Mucosa of gallbladder (tissue), 1 donor: ENCODE measurements at regions not wholly inside any gene's neighbourhood (a gene's known extent, or its start where the extent isn't known, plus 50 kb on each side); places are given as distances from the start of the nearest gene placed in this dataset.
"Not testable (repeated sequence)": the region's sequence is repeated elsewhere in the genome, so short reads cannot be mapped to it uniquely, and the experiment has no call there.

Source experiments
- DNase-seq: peaks from one replicate; pipeline ENCODE4 v3.0.0-alpha.2; 2020; ENCODE audit warnings: low spot score
- donor health status: DM: no; HTN: no; CAD: no.

DNA sequence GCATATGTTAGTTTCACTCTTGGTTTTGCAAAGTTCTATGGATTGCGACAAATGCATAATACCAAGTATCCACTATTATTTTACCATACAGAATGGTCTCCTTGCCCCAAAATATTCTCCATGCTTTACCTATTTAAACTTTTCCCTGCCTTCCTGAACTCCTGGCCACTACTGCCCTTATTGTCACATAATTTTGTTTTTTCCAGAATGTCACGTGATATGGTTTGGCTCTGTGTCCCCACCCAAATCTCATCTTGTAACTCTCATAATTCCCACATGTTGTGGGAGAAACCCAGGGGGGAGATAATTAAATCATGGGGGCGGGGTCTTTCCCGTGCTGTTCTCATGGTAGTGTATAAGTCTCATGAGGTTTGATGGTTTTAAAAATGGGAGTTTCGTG lies 760.0 kb downstream of the METTL4 start:
- DNase-seq = no peak

DNA sequence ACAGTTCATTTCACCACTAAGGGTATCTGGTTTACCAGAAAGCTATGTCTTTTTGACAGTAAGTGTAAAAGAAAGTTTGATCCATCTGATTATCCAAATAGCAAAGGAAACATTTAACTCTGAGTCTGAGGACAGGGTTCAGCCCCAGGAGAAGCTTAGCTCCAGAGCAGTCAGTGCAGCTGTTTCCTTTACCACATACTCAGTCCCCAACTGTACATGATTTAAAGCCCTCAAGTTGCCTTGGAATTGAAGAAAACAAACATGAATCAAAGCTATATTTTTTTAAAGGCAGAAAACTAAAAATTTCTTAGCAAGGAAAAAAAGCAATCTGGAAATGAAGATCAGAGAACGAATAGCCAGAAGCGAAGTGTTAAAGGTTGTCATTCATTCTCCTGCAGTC lies 746.0 kb downstream of the METTL4 start:
- DNase-seq = no peak

DNA sequence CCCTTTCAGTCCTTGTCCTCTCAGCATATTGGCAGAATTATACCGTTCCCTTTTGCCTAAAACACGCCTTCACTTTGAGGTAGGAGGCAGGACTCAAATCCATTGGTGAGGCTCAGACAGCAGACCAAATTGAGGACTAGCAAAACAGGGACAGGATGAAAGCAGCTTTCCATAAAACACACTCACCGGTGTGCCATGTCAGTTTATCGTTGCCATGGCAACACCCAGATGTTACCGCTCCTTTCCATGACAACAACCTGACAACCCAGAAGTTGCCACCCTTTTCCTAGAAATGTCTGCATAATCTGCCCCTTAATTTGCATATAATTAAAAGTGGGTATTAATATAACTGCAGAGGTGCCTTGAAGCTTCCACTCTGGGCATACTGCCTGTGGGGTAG lies 730.4 kb downstream of the METTL4 start:
- no peak for DNase-seq

DNA sequence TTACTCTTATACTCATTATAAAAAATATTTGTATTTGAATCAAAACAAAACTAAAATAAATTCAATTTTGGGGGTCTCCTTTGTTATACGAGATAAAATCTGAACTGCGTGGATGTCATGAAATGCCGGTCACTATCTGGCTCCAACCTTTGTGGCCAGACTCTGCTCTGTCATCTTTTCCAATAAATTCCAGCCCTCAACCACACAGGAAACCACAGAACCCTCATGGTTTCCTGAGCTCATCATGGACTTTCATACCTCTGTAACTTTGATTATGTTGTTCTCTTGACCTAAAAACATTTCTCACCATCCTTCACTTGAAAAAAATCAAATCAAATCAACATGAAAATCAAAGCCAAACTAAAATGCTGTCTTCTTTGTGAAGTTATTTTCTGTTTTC lies 724.7 kb downstream of the METTL4 start:
- DNase-seq = no peak

DNA sequence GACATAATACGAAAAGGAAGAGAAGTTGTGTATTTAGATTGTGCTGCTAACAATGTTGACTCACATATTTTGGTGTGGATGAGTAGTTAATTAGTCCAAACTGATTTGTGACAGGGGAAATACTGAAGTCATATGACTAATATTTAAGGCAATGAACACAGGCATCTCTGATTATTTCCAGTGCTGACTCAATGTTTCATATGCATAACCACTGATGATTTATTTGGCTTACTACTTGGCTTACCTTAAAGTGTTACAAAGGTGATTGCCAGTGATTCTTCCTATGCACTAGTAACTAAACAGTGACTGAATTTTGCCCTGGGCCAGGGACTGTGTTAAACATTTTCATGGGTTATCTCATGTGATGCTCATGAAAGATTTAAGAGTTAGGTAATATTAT lies 722.6 kb downstream of the METTL4 start:
- no peak for DNase-seq

DNA sequence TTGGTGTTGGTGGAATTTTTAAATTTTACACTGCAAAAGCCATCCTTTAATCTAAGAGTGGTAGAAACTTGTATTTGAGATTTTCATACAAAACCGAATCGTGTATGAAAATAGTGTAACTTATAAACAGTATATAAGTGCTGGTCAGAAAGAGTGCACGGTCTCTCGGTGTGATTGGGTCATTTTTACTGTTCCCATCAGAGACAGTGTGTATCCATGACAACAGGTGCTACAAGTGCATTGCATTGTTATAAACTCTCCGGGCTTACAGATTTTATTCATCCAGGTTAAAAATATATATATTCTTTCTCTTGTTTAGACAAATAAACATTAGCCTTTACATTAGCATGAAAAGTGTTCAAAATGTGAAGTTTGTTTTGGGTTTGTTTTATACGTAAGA lies 721.9 kb downstream of the METTL4 start:
- no peak for DNase-seq

DNA sequence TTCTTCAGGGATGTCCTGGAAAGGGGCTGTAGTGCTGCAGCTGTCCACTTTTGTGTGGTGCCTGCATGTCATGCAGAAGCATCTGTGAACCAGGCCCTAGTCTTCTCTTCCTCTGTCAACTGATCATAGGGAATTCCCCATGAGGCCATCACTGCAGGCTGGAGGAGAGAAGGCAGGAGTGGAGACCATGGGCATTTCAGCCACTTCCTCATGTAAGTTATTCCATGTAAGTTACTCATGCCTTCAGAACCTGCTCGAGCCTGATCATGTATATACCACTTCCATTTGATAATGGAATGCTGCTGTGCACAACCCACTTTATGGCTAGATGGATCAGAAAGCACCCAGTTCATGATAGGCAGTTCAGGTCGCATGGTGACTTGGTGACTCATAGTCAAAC lies 714.0 kb downstream of the METTL4 start:
- not testable (repeated sequence) for DNase-seq

DNA sequence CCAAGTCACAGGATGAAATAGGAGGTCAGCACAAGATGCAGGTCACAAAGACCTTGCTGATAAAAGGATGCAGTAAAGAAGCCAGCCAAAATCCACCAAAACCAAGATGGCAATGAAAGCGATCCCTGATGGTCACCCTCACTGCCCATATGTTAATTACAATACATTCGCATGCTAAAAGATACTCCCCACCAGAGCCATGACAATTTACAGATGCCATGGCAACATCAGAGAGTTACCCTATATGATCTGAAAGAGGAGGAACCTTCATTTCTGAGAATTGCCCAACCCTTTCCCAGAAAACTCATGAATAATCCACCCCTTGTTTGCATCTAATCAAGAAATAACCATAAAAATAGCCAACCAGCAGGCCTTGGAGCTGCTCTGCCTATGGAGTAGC lies 709.8 kb downstream of the METTL4 start:
- no peak for DNase-seq

DNA sequence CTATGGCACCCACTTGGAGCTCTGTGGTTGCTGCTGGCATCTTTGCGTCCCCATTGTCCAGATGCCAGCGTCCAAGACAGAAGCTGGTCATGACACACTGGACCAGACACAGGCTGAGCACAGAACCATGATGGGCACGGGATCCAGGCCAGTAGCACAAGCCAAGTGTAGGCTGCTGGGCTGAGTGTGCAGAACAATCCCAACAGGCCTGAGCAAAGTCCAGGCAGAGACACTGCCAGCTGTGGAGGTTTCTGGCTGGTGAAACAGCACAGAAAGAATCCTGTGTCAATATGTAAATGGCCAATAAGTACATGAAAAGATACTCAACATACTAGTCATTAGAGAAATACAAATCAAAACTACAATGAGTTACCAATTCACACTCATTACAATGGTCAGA lies 705.4 kb downstream of the METTL4 start:
- DNase-seq = no peak

DNA sequence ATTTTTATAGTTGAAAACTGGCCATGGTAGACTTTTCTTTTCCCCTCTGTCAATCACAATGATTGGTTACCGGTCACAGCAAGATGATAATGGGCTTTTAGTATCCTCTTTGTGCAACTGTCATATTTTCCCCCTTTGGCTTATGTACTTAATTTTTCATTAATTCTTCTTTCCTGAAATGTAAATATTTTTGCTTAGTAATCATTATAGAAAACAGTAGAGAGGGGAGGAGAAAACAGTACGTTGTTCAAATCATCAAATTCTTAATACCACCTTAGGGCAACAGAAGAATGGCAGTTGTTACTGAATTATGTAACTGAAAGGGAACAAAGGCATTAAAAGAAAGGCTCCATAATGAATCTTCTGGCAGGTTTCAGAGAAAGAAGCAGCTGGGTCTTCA lies 699.0 kb downstream of the METTL4 start:
- DNase-seq = no peak

DNA sequence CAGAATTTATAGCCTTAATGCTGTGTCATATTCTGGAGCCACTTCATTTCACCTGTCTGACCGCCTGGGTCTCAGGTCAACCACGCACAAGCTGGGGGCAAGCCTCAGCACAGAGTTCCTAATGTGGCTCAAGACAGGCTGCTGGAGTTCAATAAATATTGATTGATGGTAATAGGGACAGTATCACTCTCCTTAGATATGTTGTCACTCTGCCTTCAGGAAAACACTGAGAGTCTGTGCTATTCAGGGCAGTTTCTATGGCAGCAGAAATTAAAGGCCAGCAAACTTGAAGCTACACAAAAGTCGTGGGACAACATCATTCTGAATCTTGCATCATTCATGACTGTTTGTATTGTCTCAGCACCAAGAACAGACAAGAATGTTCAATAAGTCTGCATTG lies 696.1 kb downstream of the METTL4 start:
- no peak for DNase-seq

DNA sequence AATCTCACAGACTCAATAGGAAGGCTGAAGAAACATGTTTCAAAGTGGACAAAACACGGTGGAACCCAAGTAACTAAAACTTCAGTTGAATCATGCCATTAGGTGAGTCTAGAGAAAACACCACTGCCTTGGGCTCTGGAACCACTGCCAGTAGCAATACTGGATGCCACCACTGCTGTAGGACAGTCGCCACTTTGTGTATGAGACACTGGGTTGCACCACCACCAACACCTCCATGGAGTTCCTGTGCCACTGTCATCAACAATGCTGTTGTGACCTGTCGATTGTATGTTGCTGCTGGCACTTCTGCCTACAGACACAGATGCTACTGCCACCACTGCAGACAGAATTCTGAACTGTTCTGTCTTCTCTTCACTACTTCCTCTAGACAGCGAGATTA lies 686.7 kb downstream of the METTL4 start:
- DNase-seq = no peak

DNA sequence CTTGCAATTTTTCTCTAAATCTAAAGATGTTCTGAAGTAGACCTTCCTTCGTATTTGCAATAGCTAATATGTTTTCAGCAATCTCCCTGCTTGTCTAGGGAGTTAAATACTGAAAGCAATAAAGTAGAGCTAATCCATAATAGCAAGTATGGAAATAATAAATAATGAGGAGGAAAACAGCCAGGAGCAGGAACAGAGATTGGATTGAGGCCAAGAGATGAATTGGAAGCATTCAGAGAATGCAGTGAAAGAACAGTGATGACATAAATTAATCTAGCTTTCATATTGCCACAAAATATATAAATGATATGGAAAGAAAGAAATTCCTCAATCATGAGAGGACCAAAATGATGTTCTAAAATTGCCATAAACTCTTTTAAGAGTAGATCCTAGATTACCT lies 679.7 kb downstream of the METTL4 start:
- no peak for DNase-seq

DNA sequence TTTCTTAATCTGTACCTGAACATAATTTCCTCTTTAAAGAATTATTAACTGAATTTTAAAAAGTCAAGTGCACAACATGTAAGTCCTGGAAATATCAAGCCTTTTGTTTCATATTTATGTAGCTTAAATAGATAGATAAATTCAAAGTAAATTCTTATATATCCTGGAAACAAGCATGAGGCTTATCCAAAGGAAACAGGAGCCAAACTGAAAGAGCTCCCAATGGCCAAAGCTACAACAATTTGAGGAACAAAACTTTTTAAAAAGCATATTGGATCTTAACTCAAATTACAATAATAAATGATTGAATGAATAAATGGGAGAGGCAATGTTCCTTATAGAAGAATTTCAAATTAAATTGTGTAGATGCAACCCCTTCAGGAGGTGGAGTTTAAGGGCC lies 679.1 kb downstream of the METTL4 start:
- DNase-seq = no peak

DNA sequence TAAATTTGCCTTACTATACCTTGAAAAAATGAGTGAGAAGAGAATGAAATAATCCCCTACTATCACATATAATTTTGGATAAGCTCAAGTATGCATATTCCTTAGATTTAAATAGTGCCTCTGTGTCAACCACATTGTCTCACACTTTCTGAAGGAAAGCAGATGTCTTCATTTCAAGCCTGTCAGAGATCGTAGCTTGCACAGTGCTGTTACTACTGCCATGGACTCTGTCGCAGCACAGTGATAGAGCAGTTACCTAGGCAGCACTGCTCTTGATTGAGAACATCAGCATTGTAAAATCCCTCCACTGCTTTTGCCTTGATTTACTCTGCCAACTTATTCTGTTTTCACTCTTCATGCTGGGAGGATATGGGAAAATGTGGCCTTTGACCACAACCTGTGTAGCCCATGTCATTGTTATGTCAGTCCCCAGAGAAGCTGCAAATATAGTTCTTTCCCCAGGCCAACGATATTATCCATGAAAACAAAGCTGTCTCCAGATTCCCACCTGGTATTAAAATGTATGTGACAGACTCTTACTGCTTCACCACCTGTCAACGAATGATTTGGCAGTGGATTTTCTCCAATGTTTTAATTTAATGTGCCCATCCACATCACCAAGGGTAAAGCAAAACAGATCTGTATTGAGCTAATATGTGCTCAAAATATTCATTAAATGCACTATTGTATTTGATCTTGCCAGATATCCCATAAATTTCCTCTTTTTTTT lies 675.7 kb downstream of the METTL4 start:
- DNase-seq = no peak

DNA sequence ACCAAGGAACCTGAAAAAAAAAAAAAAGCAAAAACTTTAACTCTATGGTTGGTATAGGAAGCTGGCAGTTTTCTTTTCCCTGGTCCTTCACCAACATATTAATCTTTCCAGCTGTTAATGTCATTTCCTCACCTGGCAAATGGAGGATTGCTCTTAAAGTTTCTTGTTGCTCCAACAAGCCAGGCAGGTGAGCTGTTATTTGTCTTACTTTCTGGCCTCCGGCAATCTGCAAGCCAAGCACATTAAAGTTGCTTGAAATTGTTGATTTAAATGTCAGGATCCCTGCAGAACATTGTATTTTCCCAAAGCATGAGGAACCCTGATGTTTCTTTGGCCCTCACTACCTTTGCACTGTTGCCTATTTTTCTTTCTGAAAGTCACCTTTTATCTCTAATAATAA lies 664.9 kb downstream of the METTL4 start:
- DNase-seq = no peak

DNA sequence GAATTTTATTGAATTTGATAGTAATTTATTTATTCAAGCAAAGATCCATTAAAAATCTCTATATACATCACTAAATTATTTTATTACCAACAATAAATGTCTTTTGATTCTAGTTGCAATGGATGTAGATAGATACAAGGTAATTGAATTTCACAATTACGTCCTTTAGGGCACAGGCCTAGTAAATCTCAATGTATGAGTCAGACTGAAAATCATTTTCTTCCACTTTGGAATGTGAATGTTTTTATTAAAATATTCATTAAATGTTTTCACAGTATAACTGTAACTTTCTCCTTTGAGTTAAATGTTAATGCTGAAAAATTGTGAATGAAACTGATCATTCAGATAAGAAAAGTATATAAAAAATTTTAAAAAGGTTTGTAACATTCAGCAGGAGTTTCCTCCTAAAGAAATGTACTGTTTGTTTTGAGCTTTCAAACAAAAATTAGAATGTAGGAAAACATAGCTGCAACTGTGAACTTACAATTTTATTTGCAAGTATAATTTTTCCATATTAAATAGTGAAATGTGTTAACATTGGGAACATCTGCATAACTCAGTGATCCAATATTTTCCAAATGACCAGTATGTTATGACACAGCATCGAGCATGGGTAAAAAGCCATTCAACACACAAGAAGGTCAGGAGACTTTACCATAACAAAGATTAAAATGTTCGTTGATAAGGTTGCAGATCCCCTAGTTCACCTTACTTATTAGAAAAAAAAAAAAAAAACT lies 663.7 kb downstream of the METTL4 start:
- DNase-seq = no peak

DNA sequence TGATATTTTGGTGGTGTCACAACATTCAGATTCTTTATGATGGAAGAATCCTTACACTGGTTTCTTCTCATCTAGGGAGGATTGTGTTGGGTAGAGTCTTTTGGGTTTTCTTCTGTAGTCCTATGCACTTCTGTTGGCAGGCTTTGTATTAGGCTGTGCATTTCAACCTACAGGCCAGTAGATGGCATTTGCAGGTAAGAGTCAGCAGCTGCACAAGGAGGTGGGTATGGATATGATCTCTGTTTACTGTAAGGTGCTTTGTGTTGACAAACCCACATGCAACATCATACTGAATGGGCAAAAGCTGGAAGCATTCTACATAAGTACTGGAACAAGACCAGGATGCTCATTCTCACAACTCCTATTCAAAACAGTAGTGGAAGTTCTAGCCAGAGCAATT lies 656.8 kb downstream of the METTL4 start:
- no peak for DNase-seq

DNA sequence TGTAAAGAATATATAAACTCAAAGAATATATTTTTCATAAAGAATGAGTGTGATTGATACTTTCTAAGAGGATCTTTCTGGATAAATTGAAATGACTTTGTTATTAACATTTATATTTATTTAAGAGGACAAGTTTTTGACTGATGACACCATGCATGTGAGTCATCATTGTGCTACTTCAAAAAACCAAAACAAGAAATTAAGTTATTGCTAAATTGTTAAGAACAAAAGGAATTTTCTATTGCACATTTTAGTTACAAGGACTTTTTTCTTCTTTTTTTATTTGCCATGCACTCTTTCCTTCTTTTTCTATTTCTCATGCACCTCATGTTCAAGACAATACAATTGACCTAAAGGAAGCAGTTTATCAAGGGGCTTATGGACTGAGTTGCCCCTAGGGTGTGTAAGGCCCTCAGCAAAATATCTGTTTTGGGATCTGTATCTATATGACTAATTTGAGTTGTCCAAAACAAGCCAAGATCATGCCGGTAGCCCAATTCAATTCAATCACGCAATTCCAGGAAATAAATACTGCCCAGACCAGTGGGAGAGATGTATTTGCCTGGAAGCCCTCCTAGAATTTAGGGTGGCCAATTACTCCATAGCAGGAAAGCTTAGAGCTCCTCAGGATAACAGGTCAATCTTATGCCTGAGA lies 654.3 kb downstream of the METTL4 start:
- no peak for DNase-seq

DNA sequence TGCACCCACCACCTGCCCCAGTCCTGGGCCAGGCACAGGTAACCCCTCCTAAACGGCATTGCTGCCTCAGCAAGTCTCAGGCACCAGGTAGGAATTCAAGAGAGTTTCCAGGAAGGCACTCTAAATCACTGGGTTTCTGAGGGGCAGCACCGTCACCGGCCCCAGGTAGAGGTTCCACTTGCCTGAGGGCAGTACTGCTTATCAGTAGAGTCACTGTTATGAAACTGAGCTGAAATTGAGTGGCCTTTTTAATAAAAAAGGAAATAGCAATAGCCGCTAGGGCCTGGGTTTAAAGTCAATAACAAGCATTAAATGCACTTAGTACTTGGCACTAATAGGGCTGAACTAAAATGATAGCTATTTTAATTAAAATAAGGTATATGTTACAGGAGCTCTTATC lies 653.7 kb downstream of the METTL4 start:
- no peak for DNase-seq

DNA sequence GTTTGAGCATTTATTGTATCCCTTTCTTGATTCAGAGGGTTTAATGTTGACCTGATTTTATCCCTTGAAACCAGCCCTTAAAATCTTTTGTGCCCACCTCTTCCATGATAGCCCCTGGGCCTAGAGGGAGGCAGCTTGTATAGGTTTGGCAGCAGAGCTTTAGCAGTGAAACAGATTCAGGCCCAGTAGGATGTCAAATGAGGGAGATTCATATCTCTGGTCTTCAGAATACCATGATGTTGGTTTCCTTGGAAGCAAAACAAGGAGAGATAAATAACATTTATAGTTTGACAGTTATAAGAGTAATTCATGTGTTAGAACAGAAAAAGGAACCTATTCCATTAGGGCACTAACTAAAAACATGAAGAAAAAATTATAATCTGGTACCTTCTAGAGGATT lies 649.2 kb downstream of the METTL4 start:
- no peak for DNase-seq

DNA sequence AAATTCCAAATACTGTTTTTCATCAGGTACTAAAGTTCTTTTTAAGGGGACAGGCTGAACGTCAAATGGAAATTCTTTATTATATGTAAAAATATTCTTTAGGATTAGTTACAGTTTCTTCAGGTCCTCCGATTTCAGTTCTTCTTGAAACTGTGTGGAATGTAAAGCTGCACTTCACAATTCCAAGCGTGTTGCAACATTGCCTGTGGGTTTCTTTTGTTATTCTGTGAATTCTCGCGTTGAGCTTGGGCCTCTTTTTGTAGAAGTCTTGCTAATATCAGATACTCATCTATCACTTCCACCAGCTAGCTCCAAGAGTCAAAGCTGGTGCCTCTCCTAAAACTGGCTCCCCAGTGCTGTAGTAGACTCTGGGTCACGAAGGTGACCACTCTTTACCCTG lies 642.6 kb downstream of the METTL4 start:
- DNase-seq = no peak

DNA sequence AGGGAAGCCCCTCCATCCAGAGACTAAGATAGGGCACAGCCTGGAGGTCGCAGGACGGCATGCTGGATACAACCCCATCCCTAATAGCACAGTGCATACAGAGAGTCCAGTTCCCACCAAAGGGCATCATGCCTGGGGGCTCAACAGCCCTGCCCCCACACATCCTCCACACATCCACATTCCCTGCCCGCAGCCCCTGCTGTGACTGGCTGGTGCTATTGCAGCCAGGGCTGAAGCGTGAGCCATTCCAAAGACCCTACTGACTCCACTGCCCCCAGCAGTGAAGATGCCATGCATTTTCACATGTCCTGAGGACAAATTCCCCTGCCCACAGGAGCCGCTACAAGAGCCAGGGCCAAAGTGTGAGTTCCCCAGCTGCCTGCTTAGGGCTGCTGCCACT lies 641.6 kb downstream of the METTL4 start:
- DNase-seq = no peak
